OCI-LY3 (cell line): ENCODE measurements at regions not wholly inside any gene's neighbourhood (a gene's known extent, or its start where the extent isn't known, plus 50 kb on each side); places are given as distances from the start of the nearest gene placed in this dataset.

Source experiments
- EZH2phosphoT487 ChIP-seq: fragments of 200-600 bp; shearing (Covaris generic); IDR thresholded peaks from 2 replicates; pipeline ENCODE4 v1.6.1; 2018; ENCODE audit warnings: antibody characterized with exemption, mixed run types, low read depth
- TF ChIP-seq, protein P1 (sequence below): fragments of 200-600, 300-600 bp; sonication (generic); IDR thresholded peaks from 2 replicates; pipeline ENCODE4 v1.5.1; 2014; ENCODE audit warnings: antibody characterized with exemption, low read length, low read depth

- TF ChIP-seq, protein P1, sequence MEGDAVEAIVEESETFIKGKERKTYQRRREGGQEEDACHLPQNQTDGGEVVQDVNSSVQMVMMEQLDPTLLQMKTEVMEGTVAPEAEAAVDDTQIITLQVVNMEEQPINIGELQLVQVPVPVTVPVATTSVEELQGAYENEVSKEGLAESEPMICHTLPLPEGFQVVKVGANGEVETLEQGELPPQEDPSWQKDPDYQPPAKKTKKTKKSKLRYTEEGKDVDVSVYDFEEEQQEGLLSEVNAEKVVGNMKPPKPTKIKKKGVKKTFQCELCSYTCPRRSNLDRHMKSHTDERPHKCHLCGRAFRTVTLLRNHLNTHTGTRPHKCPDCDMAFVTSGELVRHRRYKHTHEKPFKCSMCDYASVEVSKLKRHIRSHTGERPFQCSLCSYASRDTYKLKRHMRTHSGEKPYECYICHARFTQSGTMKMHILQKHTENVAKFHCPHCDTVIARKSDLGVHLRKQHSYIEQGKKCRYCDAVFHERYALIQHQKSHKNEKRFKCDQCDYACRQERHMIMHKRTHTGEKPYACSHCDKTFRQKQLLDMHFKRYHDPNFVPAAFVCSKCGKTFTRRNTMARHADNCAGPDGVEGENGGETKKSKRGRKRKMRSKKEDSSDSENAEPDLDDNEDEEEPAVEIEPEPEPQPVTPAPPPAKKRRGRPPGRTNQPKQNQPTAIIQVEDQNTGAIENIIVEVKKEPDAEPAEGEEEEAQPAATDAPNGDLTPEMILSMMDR: no peak
- TF ChIP-seq EZH2phosphoT487: no peak
These were observed 358.6 kb downstream of the SIPA1L2 start for GRCh38 chr1:232271299-232271698.
